Endothelial cell of umbilical vein (primary cell): ENCODE measurements at regions not wholly inside any gene's neighbourhood (a gene's known extent, or its start where the extent isn't known, plus 50 kb on each side); places are given as distances from the start of the nearest gene placed in this dataset.

Experiments
- BruUV-seq: library from RNA; stranded (reverse); fragments of 400-500 nt; replicated peaks from 2 replicates; lab custom pipeline; 2021; lab: Mats Ljungman, UMichigan
- CTCF ChIA-PET: fragments of 300-600, 350-600 bp; sonication (Branson Sonifier 250); formaldehyde crosslinking; loops from one replicate; lab custom pipeline; 2021; ENCODE audit warnings: antibody characterized with exemption, inconsistent platforms; lab: Charles Lee
- POLR2A ChIA-PET: fragments of 300-600, 350-600 bp; sonication (Branson Sonifier 250); formaldehyde crosslinking; loops from one replicate; lab custom pipeline; 2021; ENCODE audit warnings: antibody characterized with exemption, inconsistent platforms; lab: Charles Lee
- DNase-seq: peaks from one replicate; pipeline ENCODE4 v3.0.0-alpha.2; 2011; ENCODE audit warnings: low read depth, low spot score
- FAIRE-seq: peaks from 2 replicates; lab custom pipeline; 2011; peaks lifted over from hg19 to GRCh38; lab: Jason Lieb, UNC
- H2AFZ ChIP-seq: 2 replicates; pipeline ENCODE4 v1.6.0; 2012; ENCODE audit warnings: low read depth, low read length, control low read depth, inconsistent platforms
- H3K27ac ChIP-seq: 2 replicates; pipeline ENCODE4 v1.5.1; 2011; ENCODE audit warnings: low read depth, mild to moderate bottlenecking, control low read depth, low read length, moderate library complexity; ENCODE audit not compliant: insufficient read depth
- H3K27me3 ChIP-seq, 2 experiments: 2 replicates each; pipeline versions ENCODE4 v1.6.0 to v1.6.1; 2011; ENCODE audit warnings: low read length in 2 of 2, mixed read lengths in 1 of 2; ENCODE audit not compliant: control insufficient read depth in 2 of 2, insufficient read depth in 2 of 2
- H3K36me3 ChIP-seq, 2 experiments: 2 replicates in 1 of 2; 3 replicates in 1 of 2; pipeline ENCODE4 v1.5.1; 2011; ENCODE audit warnings: low read length in 2 of 2, mild to moderate bottlenecking in 1 of 2, moderate library complexity in 1 of 2; ENCODE audit not compliant: control insufficient read depth in 2 of 2, insufficient read depth in 2 of 2; ENCODE audit errors: extremely low read depth in 1 of 2
- H3K4me1 ChIP-seq: 3 replicates; pipeline ENCODE4 v1.5.1; 2011; ENCODE audit warnings: mild to moderate bottlenecking, low read length; ENCODE audit not compliant: control insufficient read depth, insufficient read depth; ENCODE audit errors: extremely low read depth
- H3K4me2 ChIP-seq: 2 replicates; pipeline ENCODE4 v1.6.1; 2011; ENCODE audit warnings: low read length, control low read depth, mixed read lengths; ENCODE audit not compliant: insufficient read depth
- H3K4me3 ChIP-seq, 3 experiments: fragments of 200-600 bp in 1 of 3; sonication (generic), shearing (Covaris generic) in 1 of 3; replicated peaks in 1 of 3; 2 replicates each; pipeline ENCODE4 v1.5.1; 2011 to 2016; ENCODE audit warnings: control low read depth in 3 of 3, low read length in 3 of 3, mild to moderate bottlenecking in 2 of 3, inconsistent platforms in 1 of 3, low read depth in 1 of 3, moderate library complexity in 1 of 3; ENCODE audit not compliant: insufficient read depth in 1 of 3
- H3K79me2 ChIP-seq: 2 replicates; pipeline ENCODE4 v1.6.0; 2012; ENCODE audit warnings: low read length, inconsistent platforms; ENCODE audit not compliant: control insufficient read depth, insufficient read depth
- H3K9ac ChIP-seq: replicated peaks from 2 replicates; pipeline ENCODE3; 2011; ENCODE audit warnings: low read length, control low read depth; ENCODE audit not compliant: insufficient read depth; ENCODE audit errors: extremely low read depth
- H3K9me1 ChIP-seq: replicated peaks from 3 replicates; pipeline ENCODE4 v1.6.0; 2011; ENCODE audit warnings: mild to moderate bottlenecking, low read length; ENCODE audit not compliant: control insufficient read depth, insufficient read depth; ENCODE audit errors: extremely low read depth
- H3K9me3 ChIP-seq: replicated peaks from 2 replicates; pipeline ENCODE4 v1.5.1; 2012; ENCODE audit warnings: low read length, inconsistent platforms; ENCODE audit not compliant: control insufficient read depth, insufficient read depth
- H4K20me1 ChIP-seq: replicated peaks from 2 replicates; pipeline ENCODE3; 2011; ENCODE audit warnings: mild to moderate bottlenecking, low read length; ENCODE audit not compliant: control insufficient read depth, insufficient read depth; ENCODE audit errors: extremely low read depth
- EZH2 ChIP-seq: IDR thresholded peaks from 2 replicates; pipeline ENCODE4 v1.6.1; 2012; ENCODE audit warnings: borderline replicate concordance, low read depth, mild to moderate bottlenecking, moderate library complexity, low read length, inconsistent platforms; ENCODE audit not compliant: severe bottlenecking
- FOS ChIP-seq: IDR thresholded peaks from 2 replicates; pipeline ENCODE4 v1.6.1; 2011; ENCODE audit warnings: mild to moderate bottlenecking, low read length, moderate library complexity, borderline replicate concordance; ENCODE audit not compliant: insufficient read depth
- GATA2 ChIP-seq: IDR thresholded peaks from 2 replicates; pipeline ENCODE4 v1.7.0; 2011; ENCODE audit warnings: low read depth, mild to moderate bottlenecking, moderate library complexity, mixed read lengths, low read length; ENCODE audit not compliant: insufficient read length, insufficient read depth
- JUN ChIP-seq: IDR thresholded peaks from 2 replicates; pipeline ENCODE4 v1.6.1; 2011; ENCODE audit warnings: borderline replicate concordance, low read depth; ENCODE audit not compliant: insufficient read length, insufficient read depth
- MAX ChIP-seq: IDR thresholded peaks from 2 replicates; pipeline ENCODE4 v1.6.1; 2011; ENCODE audit not compliant: insufficient read depth, insufficient read length
- MYC ChIP-seq: IDR thresholded peaks from one replicate; pipeline ENCODE4 v1.6.1; 2011; ENCODE audit warnings: mild to moderate bottlenecking, low read depth, low read length
- POLR2A ChIP-seq: IDR thresholded peaks from 2 replicates; pipeline ENCODE4 v1.6.1; 2012; ENCODE audit warnings: low read depth, mild to moderate bottlenecking, control low read depth, low read length
- POLR2AphosphoS5 ChIP-seq: IDR thresholded peaks from 2 replicates; pipeline ENCODE4 v1.6.1; 2012; ENCODE audit warnings: low read depth, mild to moderate bottlenecking, control low read depth, low read length, moderate library complexity; ENCODE audit not compliant: insufficient read depth
- dilution Hi-C: fragments of 300-500 bp; cut with MboI; formaldehyde crosslinking; loops from one replicate; pipeline ENCODE4 v1.15.0; 2019; ENCODE audit warnings: low sequenced_read_pairs; ENCODE audit not compliant: extremely low pct_ligation_motif_present
- intact Hi-C: fragments of 100-400 bp; cut with micrococcal nuclease; formaldehyde crosslinking; loops from one replicate; pipeline ENCODE4 v1.10.0; 2022
- TF ChIP-seq, protein P1 (sequence below), 2 donors: IDR thresholded peaks; 1 replicate in 1 of 2; 2 replicates in 1 of 2; pipeline ENCODE4 v1.5.1; 2011; ENCODE audit warnings: low read length in 2 of 2, mild to moderate bottlenecking in 2 of 2, moderate library complexity in 2 of 2, control low read depth in 1 of 2, inconsistent platforms in 1 of 2, low read depth in 1 of 2; ENCODE audit not compliant: insufficient read depth in 1 of 2; ENCODE audit errors: extremely low read depth in 1 of 2

GRCh38 chr3:56854856-56855611 is 53.3 kb upstream of the ARHGEF3 start:
- FAIRE-seq = peak; percentile 12

More at GRCh38 chr3:56854856-56855611, 53.3 kb upstream of the ARHGEF3 start:
- TF ChIP-seq FOS (no peak), JUN (no peak), MAX (no peak), POLR2A (no peak), EZH2 (no peak), GATA2 (no peak), POLR2AphosphoS5 (no peak), MYC (no peak)
- TF ChIP-seq, protein P1, sequence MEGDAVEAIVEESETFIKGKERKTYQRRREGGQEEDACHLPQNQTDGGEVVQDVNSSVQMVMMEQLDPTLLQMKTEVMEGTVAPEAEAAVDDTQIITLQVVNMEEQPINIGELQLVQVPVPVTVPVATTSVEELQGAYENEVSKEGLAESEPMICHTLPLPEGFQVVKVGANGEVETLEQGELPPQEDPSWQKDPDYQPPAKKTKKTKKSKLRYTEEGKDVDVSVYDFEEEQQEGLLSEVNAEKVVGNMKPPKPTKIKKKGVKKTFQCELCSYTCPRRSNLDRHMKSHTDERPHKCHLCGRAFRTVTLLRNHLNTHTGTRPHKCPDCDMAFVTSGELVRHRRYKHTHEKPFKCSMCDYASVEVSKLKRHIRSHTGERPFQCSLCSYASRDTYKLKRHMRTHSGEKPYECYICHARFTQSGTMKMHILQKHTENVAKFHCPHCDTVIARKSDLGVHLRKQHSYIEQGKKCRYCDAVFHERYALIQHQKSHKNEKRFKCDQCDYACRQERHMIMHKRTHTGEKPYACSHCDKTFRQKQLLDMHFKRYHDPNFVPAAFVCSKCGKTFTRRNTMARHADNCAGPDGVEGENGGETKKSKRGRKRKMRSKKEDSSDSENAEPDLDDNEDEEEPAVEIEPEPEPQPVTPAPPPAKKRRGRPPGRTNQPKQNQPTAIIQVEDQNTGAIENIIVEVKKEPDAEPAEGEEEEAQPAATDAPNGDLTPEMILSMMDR (IDR thresholded peaks at IDR 0.05; ENCODE audit: extremely low read depth in 1 of 2, insufficient read depth in 1 of 2, low read depth in 1 of 2, low read length in 2 of 2) = no peak
- ChIA-PET POLR2A (no interaction called here), CTCF (interaction anchor here (0.8 to 11.9 kb wide), 9 partner anchors 15 to 153 kb away, joined by 3 to 120 read pairs (median 3); no protein-coding TSS in a partner anchor)
- Histone ChIP-seq H3K4me3 (no peak overlapping the region), H3K79me2 (no peaks in the 10 kb centered on the region), H4K20me1 (no peaks in the 10 kb centered on the region), H3K9me3 (no peaks in the 10 kb centered on the region), H3K4me2 (no peak overlapping the region), H3K27me3 (no peaks in the 10 kb centered on the region), H3K36me3 (no peaks in the 10 kb centered on the region), H3K27ac (no peak overlapping the region), H3K4me1 (peaks cover 8% of the 10 kb centered on the region), H3K9me1 (no peaks in the 10 kb centered on the region), H2AFZ (peak overlapping the region; percentile 20), H3K9ac (no peak overlapping the region)
- no TSS peak for BruUV-seq
- dilution Hi-C loops (no loop called here), intact Hi-C loops (loop anchor here (2.0 kb wide), 1 partner anchor 54 kb away; the partner anchor contains the start of gene ARHGEF3)
- DNase-seq = peak; percentile 43
